HG02938 (cell line): ENCODE measurements at regions not wholly inside any gene's neighbourhood (a gene's known extent, or its start where the extent isn't known, plus 50 kb on each side); places are given as distances from the start of the nearest gene placed in this dataset.

ENCODE experiments used
- ATAC-seq: cut with Tn5 transposase; IDR thresholded peaks from one replicate; pipeline ENCODE4 v1.9.1; 2021; ENCODE audit warnings: mild to moderate bottlenecking, moderate library complexity; ENCODE audit not compliant: unreplicated experiment

GRCh38 chr6:147755999-147756398 lies 247.5 kb downstream of the SAMD5 start:
- no peak for ATAC-seq

DNA sequence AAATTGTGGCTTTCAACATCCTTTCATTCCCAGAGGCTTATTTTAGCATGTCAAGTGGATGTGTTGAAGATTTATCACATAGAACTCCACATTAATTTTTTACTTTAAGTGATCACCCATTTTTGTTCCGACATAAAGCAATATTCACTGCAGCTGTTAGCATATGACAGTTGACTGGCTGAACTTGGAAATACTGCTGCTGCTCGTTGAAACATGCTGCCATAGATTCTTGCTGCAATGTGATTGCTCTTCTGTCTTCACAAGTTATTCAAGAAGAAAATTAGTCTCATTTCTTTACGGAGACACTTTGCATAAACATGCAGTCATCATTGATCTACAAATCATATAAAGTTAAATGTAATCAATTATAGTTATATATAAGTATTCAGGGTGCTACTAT lies 248.4 kb downstream of the SAMD5 start:
- no peak for ATAC-seq

- no peak for ATAC-seq
Observed at GRCh38 chr6:147757291-147757690, 248.8 kb downstream of the SAMD5 start.

DNA sequence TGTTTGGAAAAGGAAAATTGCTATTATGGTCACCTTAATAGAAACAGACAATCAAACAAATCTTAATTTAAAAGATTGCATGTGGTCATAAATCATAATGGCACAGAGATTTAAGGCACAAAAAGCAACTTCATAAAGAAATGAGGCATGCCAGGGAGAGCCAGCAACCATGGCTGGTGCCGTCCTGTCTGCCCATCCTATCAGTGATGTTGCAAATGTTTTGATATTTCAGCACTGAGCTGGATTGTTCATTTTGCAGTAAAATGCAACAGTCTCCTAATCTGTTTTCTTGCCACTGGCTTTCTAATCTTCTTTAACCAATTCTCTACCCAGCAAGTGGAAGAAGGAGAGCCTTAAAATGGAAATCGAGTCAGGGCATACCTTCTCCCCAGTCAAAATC lies 249.8 kb downstream of the SAMD5 start:
- ATAC-seq: no peak

GRCh38 chr6:147759093-147759492 lies 250.6 kb downstream of the SAMD5 start:
- no peak for ATAC-seq

DNA sequence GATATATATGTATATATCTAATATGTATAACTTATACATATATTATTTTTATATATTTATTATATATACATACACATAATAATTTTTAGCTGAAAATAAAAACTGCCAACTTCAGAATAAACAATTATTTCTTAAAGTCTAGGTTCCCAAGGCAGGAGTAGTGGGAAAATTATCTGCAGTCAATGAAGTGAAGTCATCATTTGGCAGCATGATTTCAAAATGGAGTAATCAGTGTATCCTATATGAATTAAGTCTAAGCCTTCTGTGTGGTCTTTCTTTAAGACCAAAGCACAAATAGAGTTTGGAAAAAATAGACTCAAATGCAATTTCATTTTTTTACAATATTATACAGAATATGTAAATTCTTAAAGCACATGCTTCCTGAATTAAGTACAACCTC lies 251.0 kb downstream of the SAMD5 start:
- no peak for ATAC-seq

- ATAC-seq: no peak
Observed at GRCh38 chr6:147765541-147765940, 257.1 kb downstream of the SAMD5 start.

DNA sequence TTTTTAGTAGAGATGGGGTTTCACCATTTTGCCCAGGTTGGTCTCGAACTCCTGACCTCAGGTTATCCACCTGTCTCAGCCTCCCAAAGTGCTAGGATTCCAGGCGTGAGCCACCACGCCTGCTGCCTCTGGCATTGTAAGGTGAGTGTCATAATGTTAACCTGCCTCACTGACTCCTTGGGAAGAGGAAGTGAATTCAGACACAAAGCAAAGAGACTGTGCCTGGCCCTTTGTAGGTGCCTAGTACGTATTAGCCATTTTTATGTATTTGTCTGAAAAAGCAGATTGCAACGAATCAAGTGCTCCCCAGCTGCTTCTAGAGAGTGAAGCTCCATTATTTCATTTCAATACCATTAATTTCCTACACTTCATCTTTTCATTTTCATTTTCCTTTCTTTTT lies 260.5 kb downstream of the SAMD5 start:
- no peak for ATAC-seq

GRCh38 chr6:147769496-147770087 lies 261.1 kb downstream of the SAMD5 start:
- no peak for ATAC-seq

- ATAC-seq: no peak
Observed at GRCh38 chr6:147770221-147770620, 261.7 kb downstream of the SAMD5 start.

- ATAC-seq: no peak
Observed at GRCh38 chr6:147772724-147773123, 264.2 kb downstream of the SAMD5 start.

GRCh38 chr6:147774856-147775255 lies 266.4 kb downstream of the SAMD5 start:
- ATAC-seq: no peak

- no peak for ATAC-seq
Observed at GRCh38 chr6:147776631-147777213, 268.2 kb downstream of the SAMD5 start.

DNA sequence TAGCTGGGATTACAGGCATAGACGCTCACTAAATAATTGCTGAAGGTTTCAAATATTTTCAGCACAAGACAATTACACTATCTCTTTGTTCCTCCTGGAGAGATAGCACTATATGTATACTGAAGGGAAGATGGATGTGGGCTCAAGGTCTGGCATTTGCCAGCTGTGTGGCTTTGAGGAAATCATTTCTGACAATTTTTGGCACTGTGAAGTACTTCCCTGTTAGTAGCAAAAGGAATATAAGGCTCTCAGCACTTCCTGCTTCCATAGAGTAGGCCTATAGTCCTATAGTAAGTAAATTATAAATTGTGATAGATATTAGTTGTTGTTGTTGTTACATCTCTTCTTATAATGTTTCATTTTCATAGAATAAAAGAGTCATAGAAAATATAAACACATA lies 271.1 kb downstream of the SAMD5 start:
- no peak for ATAC-seq

- no peak for ATAC-seq
Observed at GRCh38 chr6:147782302-147782701, 273.8 kb downstream of the SAMD5 start.

- no peak for ATAC-seq
Observed at GRCh38 chr6:147784371-147784770, 275.9 kb downstream of the SAMD5 start.

GRCh38 chr6:147787417-147787816 lies 278.9 kb downstream of the SAMD5 start:
- ATAC-seq: no peak

DNA sequence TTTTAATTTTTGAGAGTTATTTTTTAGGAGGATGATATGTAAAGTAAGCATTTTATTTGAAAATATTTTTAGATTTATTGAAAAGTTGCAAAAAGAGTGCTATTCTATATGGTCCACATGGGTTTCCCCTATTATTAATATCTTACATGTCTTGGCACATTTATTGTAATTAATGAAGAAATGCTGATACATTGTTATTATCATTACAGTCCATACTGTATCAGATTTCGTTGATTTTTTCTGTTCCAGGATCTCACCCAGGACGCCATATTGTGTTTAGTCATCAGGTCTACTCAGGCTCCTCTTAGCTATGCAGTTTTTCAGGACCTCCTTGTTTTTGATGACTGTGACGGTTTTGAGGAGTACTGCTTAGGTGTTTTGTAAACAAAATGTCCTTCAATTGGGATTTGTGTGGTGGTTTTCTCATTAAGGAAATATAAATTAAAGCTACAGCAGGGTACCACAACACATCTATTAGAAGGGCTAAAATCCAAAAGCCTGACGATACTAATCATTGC lies 281.0 kb downstream of the SAMD5 start:
- ATAC-seq: no peak

DNA sequence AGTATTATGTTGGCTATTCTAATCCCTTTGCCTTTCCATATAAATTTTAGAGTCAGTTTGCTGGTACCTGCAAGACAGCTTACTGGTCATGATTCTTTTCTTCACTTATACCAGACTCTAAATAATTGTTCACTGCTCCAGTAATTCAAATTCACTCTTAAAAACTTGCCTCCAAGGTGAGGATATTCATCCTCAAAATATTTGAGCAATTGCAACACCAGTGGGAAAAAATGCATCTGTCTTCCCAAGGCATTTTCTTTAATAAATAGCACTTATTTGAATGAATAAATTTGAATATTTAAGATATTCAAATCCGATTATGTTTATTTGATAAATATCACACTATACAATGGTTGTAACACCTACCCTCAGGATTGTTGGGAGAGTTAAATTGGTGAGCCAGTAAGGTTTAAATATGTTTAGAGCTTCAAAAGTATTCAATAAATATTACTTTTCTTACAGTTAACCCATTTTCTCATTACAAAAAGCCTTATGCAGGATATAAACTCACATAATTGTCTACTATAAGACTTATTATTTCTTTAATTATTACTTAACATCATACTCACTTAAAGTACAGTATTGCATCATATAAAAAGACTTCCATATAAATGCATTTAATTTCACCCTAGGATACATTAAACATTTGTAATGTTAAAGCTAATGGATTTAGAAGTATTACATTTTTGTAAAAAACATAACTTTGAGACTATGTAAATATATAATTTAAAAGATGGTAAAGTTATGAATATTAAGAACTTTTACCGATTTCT lies 285.6 kb downstream of the SAMD5 start:
- ATAC-seq: no peak

- ATAC-seq: no peak
Observed at GRCh38 chr6:147802459-147802858, 294.0 kb downstream of the SAMD5 start.

GRCh38 chr6:147805155-147805554 lies 296.7 kb downstream of the SAMD5 start:
- ATAC-seq: no peak

GRCh38 chr6:147806697-147807096 lies 298.2 kb downstream of the SAMD5 start:
- no peak for ATAC-seq
